HepG2 (cell line): ENCODE measurements at regions not wholly inside any gene's neighbourhood (a gene's known extent, or its start where the extent isn't known, plus 50 kb on each side); places are given as distances from the start of the nearest gene placed in this dataset.
"Not testable (repeated sequence)": the region's sequence is repeated elsewhere in the genome, so short reads cannot be mapped to it uniquely, and the experiment has no call there.

Experiments used
- ATAC-seq: fragments of 200-7000 bp; cut with Tn5 transposase; 3 replicates; pipeline ENCODE4 v1.9.1; 2020; ENCODE audit warnings: mild to moderate bottlenecking, moderate library complexity
- BruUV-seq: library from RNA; stranded (reverse); fragments of 400-500 nt; replicated peaks from 2 replicates; lab custom pipeline; 2021; lab: Mats Ljungman, UMichigan
- CTCF ChIA-PET: fragments of 300-600 bp; formaldehyde crosslinking; extraction: SDS; loops from one replicate; lab custom pipeline; 2021; ENCODE audit warnings: low total read pairs, inconsistent platforms, low intra/inter-chr PET ratio; lab: Yijun Ruan, JAX
- POLR2A ChIA-PET: fragments of 350-600 bp; sonication (Branson Sonifier 250); formaldehyde crosslinking; loops from one replicate; lab custom pipeline; 2020; ENCODE audit warnings: antibody characterized with exemption, inconsistent platforms; lab: Yijun Ruan, JAX
- DNase-seq: peaks from one replicate; pipeline ENCODE4 v3.0.0-alpha.2; 2015; ENCODE audit warnings: low spot score
- FAIRE-seq: peaks from 3 replicates; lab custom pipeline; 2011; peaks lifted over from hg19 to GRCh38; lab: Jason Lieb, UNC
- H2AFZ ChIP-seq: one replicate; pipeline ENCODE4 v1.6.1; 2011; ENCODE audit warnings: low read length, inconsistent platforms
- H3K27ac ChIP-seq: fragments of 300-600 bp; 3 replicates; pipeline ENCODE4 v1.8.0; 2011; ENCODE audit warnings: mixed run types, mild to moderate bottlenecking, mixed read lengths, low read length, inconsistent platforms; ENCODE audit not compliant: insufficient read depth; ENCODE audit errors: extremely low read length
- H3K27me3 ChIP-seq, 2 experiments: fragments of 200-600 bp in 1 of 2; 2 replicates in 1 of 2; 3 replicates in 1 of 2; pipeline versions ENCODE4 v1.6.0 to v1.8.0; 2011; ENCODE audit warnings: low read length in 2 of 2, mild to moderate bottlenecking in 2 of 2, moderate library complexity in 2 of 2, inconsistent platforms in 1 of 2; ENCODE audit not compliant: insufficient read depth in 2 of 2, control insufficient read depth in 1 of 2
- H3K36me3 ChIP-seq, 2 experiments: fragments of 200-600 bp in 1 of 2; replicated peaks in 1 of 2; 2 replicates in 1 of 2; 3 replicates in 1 of 2; pipeline versions ENCODE4 v1.5.1 to v1.8.0; 2011; ENCODE audit warnings: low read length in 2 of 2, inconsistent platforms in 1 of 2; ENCODE audit not compliant: insufficient read depth in 2 of 2, control insufficient read depth in 1 of 2
- H3K4me1 ChIP-seq: 2 replicates; pipeline ENCODE4 v1.5.1; 2012; ENCODE audit warnings: low read length, inconsistent platforms; ENCODE audit not compliant: insufficient read depth
- H3K4me2 ChIP-seq: 2 replicates; pipeline ENCODE4 v1.6.0; 2011; ENCODE audit warnings: low read depth, low read length, inconsistent platforms
- H3K4me3 ChIP-seq, 3 experiments: fragments of 200-600 bp in 1 of 3; sonication (generic), shearing (Covaris generic) in 1 of 3; replicated peaks in 1 of 3; 2 replicates each; pipeline ENCODE4 v1.5.1; 2011 to 2016; ENCODE audit warnings: low read length in 3 of 3, inconsistent platforms in 2 of 3, low read depth in 2 of 3, mild to moderate bottlenecking in 2 of 3, control low read depth in 1 of 3, mixed read lengths in 1 of 3; ENCODE audit not compliant: insufficient read depth in 1 of 3
- H3K79me2 ChIP-seq: one replicate; pipeline ENCODE4 v1.6.1; 2011; ENCODE audit warnings: low read length, inconsistent platforms; ENCODE audit not compliant: insufficient read depth
- H3K9ac ChIP-seq: 2 replicates; pipeline ENCODE4 v1.6.0; 2011; ENCODE audit warnings: mild to moderate bottlenecking, low read depth, low read length, inconsistent platforms; ENCODE audit not compliant: insufficient read depth
- H3K9me3 ChIP-seq: 2 replicates; pipeline ENCODE4 v1.5.1; 2012; ENCODE audit warnings: mild to moderate bottlenecking, low read length
- H4K20me1 ChIP-seq: 2 replicates; pipeline ENCODE4 v1.6.0; 2011; ENCODE audit warnings: inconsistent platforms, mild to moderate bottlenecking, low read length, moderate library complexity; ENCODE audit not compliant: insufficient read depth
- STAG1 ChIP-seq: sonication (generic); formaldehyde crosslinking; IDR thresholded peaks from 2 replicates; pipeline ENCODE4 v1.4.0; 2020; ENCODE audit warnings: missing genetic modification reagents
- WGBS: methylation state at CpG from one replicate; pipeline ENCODE4 v1.1.6; 2017; ENCODE audit warnings: low lambda C conversion rate; 5-methylcytosine and 5-hydroxymethylcytosine counted together
- in situ Hi-C: cut with HindIII; loops from 2 replicates; pipeline ENCODE4 v1.10.0; 2017; ENCODE audit warnings: low pct_unique_long_range_greater_than_20kb; ENCODE audit not compliant: extremely low pct_ligation_motif_present
- intact Hi-C: fragments of 100-400 bp; cut with micrococcal nuclease; formaldehyde crosslinking; loops from one replicate; pipeline ENCODE4 v1.10.0; 2022; ENCODE audit not compliant: unreplicated experiment
- TF ChIP-seq, protein P1 (sequence below): sonication (generic); formaldehyde crosslinking; IDR thresholded peaks from 2 replicates; pipeline ENCODE4 v1.5.0; 2020; ENCODE audit warnings: mild to moderate bottlenecking, missing genetic modification reagents, moderate library complexity

DNA sequence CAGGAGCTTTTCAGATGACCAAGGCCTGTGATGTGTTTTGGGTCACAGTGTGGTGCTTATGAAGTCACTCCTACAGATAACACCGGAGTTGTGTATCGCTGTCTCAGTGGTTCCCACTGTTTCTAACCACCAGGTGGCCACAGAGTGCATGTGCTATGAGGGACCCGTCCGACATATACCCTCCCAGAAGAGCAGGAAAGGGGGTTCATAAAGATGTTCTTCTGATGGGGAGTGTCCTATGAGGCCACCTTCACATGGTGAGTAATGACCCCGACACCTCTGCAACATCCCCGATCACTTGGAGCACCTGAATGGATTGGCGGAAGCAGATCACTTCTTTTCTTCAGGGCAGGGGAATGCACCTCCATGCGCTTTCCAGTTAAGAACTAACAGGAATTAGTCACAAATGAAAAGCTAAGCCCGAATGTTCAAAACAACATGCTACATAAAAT, 60.5 kb upstream of the PPIAL4F start:
- H3K36me3 ChIP-seq, in situ Hi-C loops, H3K27me3 ChIP-seq, DNase-seq, POLR2A ChIA-PET, H3K9ac ChIP-seq, CTCF ChIA-PET, BruUV-seq, H3K4me1 ChIP-seq, H3K79me2 ChIP-seq, intact Hi-C loops, FAIRE-seq, H3K27ac ChIP-seq, H3K4me2 ChIP-seq, H3K9me3 ChIP-seq, H3K4me3 ChIP-seq, H4K20me1 ChIP-seq, H2AFZ ChIP-seq: not testable (repeated sequence)
- peak; percentile 88 for ATAC-seq
- TF ChIP-seq, protein P1, sequence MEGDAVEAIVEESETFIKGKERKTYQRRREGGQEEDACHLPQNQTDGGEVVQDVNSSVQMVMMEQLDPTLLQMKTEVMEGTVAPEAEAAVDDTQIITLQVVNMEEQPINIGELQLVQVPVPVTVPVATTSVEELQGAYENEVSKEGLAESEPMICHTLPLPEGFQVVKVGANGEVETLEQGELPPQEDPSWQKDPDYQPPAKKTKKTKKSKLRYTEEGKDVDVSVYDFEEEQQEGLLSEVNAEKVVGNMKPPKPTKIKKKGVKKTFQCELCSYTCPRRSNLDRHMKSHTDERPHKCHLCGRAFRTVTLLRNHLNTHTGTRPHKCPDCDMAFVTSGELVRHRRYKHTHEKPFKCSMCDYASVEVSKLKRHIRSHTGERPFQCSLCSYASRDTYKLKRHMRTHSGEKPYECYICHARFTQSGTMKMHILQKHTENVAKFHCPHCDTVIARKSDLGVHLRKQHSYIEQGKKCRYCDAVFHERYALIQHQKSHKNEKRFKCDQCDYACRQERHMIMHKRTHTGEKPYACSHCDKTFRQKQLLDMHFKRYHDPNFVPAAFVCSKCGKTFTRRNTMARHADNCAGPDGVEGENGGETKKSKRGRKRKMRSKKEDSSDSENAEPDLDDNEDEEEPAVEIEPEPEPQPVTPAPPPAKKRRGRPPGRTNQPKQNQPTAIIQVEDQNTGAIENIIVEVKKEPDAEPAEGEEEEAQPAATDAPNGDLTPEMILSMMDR (CRISPR knock-in tag): peak; percentile 46
- TF ChIP-seq STAG1 (CRISPR knock-in tag): peak; percentile 47
- WGBS: no CpG with 5 or more reads among the region's 9 CpGs

- H3K4me3 ChIP-seq, H3K27ac ChIP-seq, FAIRE-seq, H3K36me3 ChIP-seq, intact Hi-C loops, H3K9me3 ChIP-seq, H3K4me2 ChIP-seq, H4K20me1 ChIP-seq, CTCF ChIA-PET, in situ Hi-C loops, BruUV-seq, H3K79me2 ChIP-seq, POLR2A ChIA-PET, H2AFZ ChIP-seq, H3K4me1 ChIP-seq, H3K27me3 ChIP-seq, ATAC-seq, DNase-seq, H3K9ac ChIP-seq: not testable (repeated sequence)
- WGBS: 3% methylated on average over 3 of the region's 3 CpGs
Observed at GRCh38 chr1:144533480-144533879, 59.2 kb upstream of the PPIAL4F start.

- H3K27ac ChIP-seq, H3K9me3 ChIP-seq, H3K27me3 ChIP-seq, in situ Hi-C loops, DNase-seq, POLR2A ChIA-PET, H3K4me2 ChIP-seq, BruUV-seq, H3K4me1 ChIP-seq, H3K36me3 ChIP-seq, H3K9ac ChIP-seq, ATAC-seq, H3K4me3 ChIP-seq, H3K79me2 ChIP-seq, H4K20me1 ChIP-seq, H2AFZ ChIP-seq, FAIRE-seq, CTCF ChIA-PET, intact Hi-C loops: not testable (repeated sequence)
- WGBS: 0% methylated on average over 1 of the region's 1 CpG
Observed at GRCh38 chr1:144534286-144534685, 58.4 kb upstream of the PPIAL4F start.

DNA sequence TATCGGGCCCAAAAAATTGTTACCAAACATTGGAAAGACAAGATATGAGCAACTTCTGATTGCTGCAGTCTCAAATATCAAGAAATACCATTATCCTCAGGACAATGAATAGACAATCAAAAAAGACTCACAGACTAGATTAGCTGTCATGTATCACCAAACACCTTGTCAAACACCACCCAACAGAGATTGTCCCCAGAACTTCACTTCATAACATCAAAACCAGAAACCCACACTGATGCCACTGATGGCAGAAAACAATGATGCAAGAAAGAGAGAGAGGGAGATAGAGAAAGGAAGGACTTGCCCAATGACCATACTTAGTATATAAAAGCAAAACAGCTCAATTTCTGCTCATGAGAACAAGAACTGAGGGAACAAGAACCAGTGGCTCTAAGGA, 56.0 kb upstream of the PPIAL4F start:
- H3K4me3 ChIP-seq, H2AFZ ChIP-seq, ATAC-seq, FAIRE-seq, H3K27ac ChIP-seq, DNase-seq, H3K79me2 ChIP-seq, BruUV-seq, H3K36me3 ChIP-seq, in situ Hi-C loops, H3K27me3 ChIP-seq, H4K20me1 ChIP-seq, H3K4me2 ChIP-seq, H3K9me3 ChIP-seq, POLR2A ChIA-PET, CTCF ChIA-PET, H3K4me1 ChIP-seq, intact Hi-C loops, H3K9ac ChIP-seq: not testable (repeated sequence)
- WGBS: 20% methylated on average over 1 of the region's 1 CpG
